ENCODE measurements at regions not wholly inside any gene's neighbourhood (a gene's known extent, or its start where the extent isn't known, plus 50 kb on each side); places are given as distances from the start of the nearest gene placed in this dataset.

DNA sequence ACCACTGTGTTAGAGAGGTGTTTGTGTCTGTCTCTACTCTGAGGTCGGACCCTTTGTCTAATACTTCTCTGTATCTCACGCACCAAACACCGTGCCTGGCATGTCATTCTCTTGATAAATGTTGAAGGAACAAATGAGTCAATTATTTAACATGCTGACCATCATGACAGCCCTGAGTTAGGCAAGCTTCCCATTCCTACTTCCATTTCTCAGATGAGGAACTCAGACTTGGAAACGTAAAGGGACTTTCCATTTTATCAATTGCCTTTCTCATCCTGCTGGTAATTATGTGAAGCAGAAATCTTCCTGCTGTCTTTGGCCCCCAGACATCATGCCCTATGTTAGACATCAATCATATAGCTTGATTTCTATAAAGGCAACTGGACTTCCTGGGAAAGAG is 227.0 kb upstream of the ECI2 start:
- TF ChIP-seq EZH2phosphoT487 (IDR thresholded peaks at IDR 0.05; ENCODE audit: insufficient read depth, low read depth) (no peak), EZH2 (IDR thresholded peaks at IDR 0.05; ENCODE audit: insufficient read depth, poor library complexity, severe bottlenecking) (no peak)

All from GM23248 (cell line).